Panc1 (cell line): ENCODE measurements at regions not wholly inside any gene's neighbourhood (a gene's known extent, or its start where the extent isn't known, plus 50 kb on each side); places are given as distances from the start of the nearest gene placed in this dataset.
"Not testable (repeated sequence)": the region's sequence is repeated elsewhere in the genome, so short reads cannot be mapped to it uniquely, and the experiment has no call there.

Experiments
- ATAC-seq: fragments of 200-7000 bp; cut with Tn5 transposase; 2 replicates; pipeline ENCODE4 v1.9.1; 2020; ENCODE audit warnings: mild to moderate bottlenecking, moderate library complexity
- BruUV-seq: library from RNA; stranded (reverse); fragments of 400-500 nt; replicated peaks from 2 replicates; lab custom pipeline; 2021; lab: Mats Ljungman, UMichigan
- CTCF ChIA-PET: fragments of 300-600 bp; sonication (Branson Sonifier 250); formaldehyde crosslinking; loops from one replicate; lab custom pipeline; 2022; ENCODE audit warnings: antibody characterized with exemption; lab: Charles Lee
- POLR2A ChIA-PET: fragments of 300-600 bp; sonication (Branson Sonifier 250); formaldehyde crosslinking; loops from one replicate; lab custom pipeline; 2022; ENCODE audit warnings: antibody characterized with exemption; lab: Charles Lee
- DNase-seq: peaks from one replicate; pipeline ENCODE4 v3.0.0-alpha.2; 2010; ENCODE audit warnings: low read depth, low spot score
- H3K27ac ChIP-seq: 2 replicates; pipeline ENCODE4 v1.5.1; 2011; ENCODE audit warnings: mild to moderate bottlenecking, low read length, inconsistent platforms
- H3K27me3 ChIP-seq: fragments of 200-500 bp; sonication (Bioruptor generic); 2 replicates; pipeline ENCODE4 v1.6.0; 2014; ENCODE audit warnings: low read length, inconsistent platforms; ENCODE audit not compliant: control insufficient read depth, insufficient read depth
- H3K36me3 ChIP-seq: fragments of 200-500 bp; sonication (Bioruptor generic); 2 replicates; pipeline ENCODE4 v1.5.1; 2014; ENCODE audit warnings: inconsistent platforms, mild to moderate bottlenecking, low read length, moderate library complexity; ENCODE audit not compliant: control insufficient read depth, insufficient read depth
- H3K4me1 ChIP-seq: 2 replicates; pipeline ENCODE4 v1.5.1; 2011; ENCODE audit warnings: inconsistent platforms, mild to moderate bottlenecking, low read length, moderate library complexity; ENCODE audit not compliant: control insufficient read depth, insufficient read depth
- H3K4me3 ChIP-seq, 2 experiments: 2 replicates each; pipeline ENCODE4 v1.5.1; 2011 to 2012; ENCODE audit warnings: low read depth in 2 of 2, low read length in 2 of 2, mild to moderate bottlenecking in 2 of 2, inconsistent platforms in 1 of 2, moderate library complexity in 1 of 2
- H3K9me3 ChIP-seq: fragments of 200-500 bp; sonication (Bioruptor generic); 2 replicates; pipeline ENCODE4 v1.5.1; 2014; ENCODE audit warnings: low read depth, mild to moderate bottlenecking, inconsistent platforms, low read length, moderate library complexity; ENCODE audit not compliant: control insufficient read depth, insufficient read depth
- CTCF ChIP-seq: fragments of 450-650 bp; IDR thresholded peaks from 2 replicates; pipeline ENCODE4 v1.5.1; 2017; ENCODE audit warnings: mild to moderate bottlenecking
- POLR2AphosphoS5 ChIP-seq: IDR thresholded peaks from 2 replicates; pipeline ENCODE4 v1.6.1; 2012; ENCODE audit warnings: mild to moderate bottlenecking, low read depth, low read length, moderate library complexity
- REST ChIP-seq, 2 experiments: IDR thresholded peaks; 2 replicates each; pipeline ENCODE4 v1.6.1; 2011 to 2012; ENCODE audit warnings: low read depth in 2 of 2, control low read depth in 1 of 2, low read length in 1 of 2, mild to moderate bottlenecking in 1 of 2, moderate library complexity in 1 of 2; ENCODE audit not compliant: insufficient read depth in 1 of 2
- SIN3A ChIP-seq: IDR thresholded peaks from 2 replicates; pipeline ENCODE4 v1.6.1; 2012; ENCODE audit warnings: low read depth, mild to moderate bottlenecking, low read length, moderate library complexity, borderline replicate concordance; ENCODE audit not compliant: insufficient read depth
- TCF7L2 ChIP-seq: IDR thresholded peaks from 2 replicates; pipeline ENCODE4 v1.6.1; 2011; ENCODE audit warnings: mild to moderate bottlenecking, low read depth, low read length, inconsistent platforms
- in situ Hi-C: cut with HindIII; loops from 2 replicates; pipeline ENCODE4 v1.10.0; 2016; ENCODE audit warnings: low sequenced_read_pairs, low pct_unique_long_range_greater_than_20kb
- intact Hi-C: fragments of 100-400 bp; cut with micrococcal nuclease; formaldehyde crosslinking; loops from one replicate; pipeline ENCODE4 v1.10.0; 2022; ENCODE audit not compliant: unreplicated experiment

- Histone ChIP-seq H3K4me3 (no peak overlapping the region), H3K4me1 (no peaks in the 10 kb centered on the region), H3K36me3 (no peaks in the 10 kb centered on the region), H3K27ac (no peak overlapping the region), H3K9me3 (no peaks in the 10 kb centered on the region), H3K27me3 (0 out of 2 replicates have a peak, but pooled peaks cover 2% of the 10 kb centered on the region)
- POLR2A ChIA-PET: no interaction called here
- ATAC-seq (no peak), DNase-seq (no peak)
- in situ Hi-C loops (no loop called here), intact Hi-C loops (no loop called here)
- CTCF ChIA-PET: no interaction called here
- BruUV-seq: no TSS peak
- TF ChIP-seq REST (IDR thresholded peaks at IDR 0.05; ENCODE audit: insufficient read depth in 1 of 2, low read depth in 2 of 2, low read length in 1 of 2): no peak
- peak; percentile 36 for TF ChIP-seq CTCF
These were observed 659.5 kb downstream of the TMEM121 start for GRCh38 chr14:106185837-106186233.

GRCh38 chr14:106187216-106187615 is 660.8 kb downstream of the TMEM121 start:
- ChIA-PET CTCF (no interaction called here), POLR2A (no interaction called here)
- DNase-seq: no peak
- Histone ChIP-seq H3K4me1 (no peaks in the 10 kb centered on the region), H3K27me3 (0 out of 2 replicates have a peak, but pooled peaks cover 2% of the 10 kb centered on the region), H3K4me3 (no peak overlapping the region), H3K9me3 (no peaks in the 10 kb centered on the region), H3K36me3 (no peaks in the 10 kb centered on the region), H3K27ac (no peak overlapping the region)
- no peak for TF ChIP-seq CTCF
- TF ChIP-seq POLR2AphosphoS5: no peak
- TF ChIP-seq REST (IDR thresholded peaks at IDR 0.05; ENCODE audit: insufficient read depth in 1 of 2, low read depth in 2 of 2, low read length in 1 of 2): no peak
- TF ChIP-seq SIN3A: no peak
- no peak for TF ChIP-seq TCF7L2
- in situ Hi-C loops (no loop called here), intact Hi-C loops (no loop called here)
- no TSS peak for BruUV-seq
- no peak for ATAC-seq

GRCh38 chr14:106192701-106193100 is 666.3 kb downstream of the TMEM121 start:
- POLR2A ChIA-PET, intact Hi-C loops, H3K27ac ChIP-seq, CTCF ChIA-PET, DNase-seq, H3K9me3 ChIP-seq, H3K36me3 ChIP-seq, H3K4me1 ChIP-seq, BruUV-seq, ATAC-seq, H3K4me3 ChIP-seq, in situ Hi-C loops, H3K27me3 ChIP-seq: not testable (repeated sequence)
